HG03175 (cell line): ENCODE measurements at regions not wholly inside any gene's neighbourhood (a gene's known extent, or its start where the extent isn't known, plus 50 kb on each side); places are given as distances from the start of the nearest gene placed in this dataset.

ENCODE experiments used
- ATAC-seq: cut with Tn5 transposase; IDR thresholded peaks from one replicate; pipeline ENCODE4 v1.9.1; 2021; ENCODE audit warnings: mild to moderate bottlenecking, moderate library complexity; ENCODE audit not compliant: unreplicated experiment

DNA sequence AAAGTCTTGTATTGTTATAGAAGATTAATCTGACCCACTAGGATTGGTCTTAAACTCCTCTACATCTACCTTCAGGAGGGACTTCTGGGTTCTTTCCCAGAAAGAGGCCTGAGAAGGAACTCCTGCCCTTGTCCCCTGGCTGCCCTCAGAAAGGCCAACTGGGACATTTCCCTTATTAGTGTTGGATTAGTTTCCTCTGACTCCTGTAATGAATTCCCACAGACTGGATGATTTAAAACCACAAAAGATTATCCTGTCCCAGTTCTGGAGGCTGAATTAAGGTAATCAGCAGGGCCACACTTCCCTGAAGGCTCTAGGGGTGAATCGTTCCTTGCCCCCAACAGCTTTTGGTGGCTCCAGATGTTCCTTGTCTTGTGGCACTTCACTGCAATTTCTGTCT, 102.8 kb upstream of the NMNAT3 start:
- no peak for ATAC-seq

DNA sequence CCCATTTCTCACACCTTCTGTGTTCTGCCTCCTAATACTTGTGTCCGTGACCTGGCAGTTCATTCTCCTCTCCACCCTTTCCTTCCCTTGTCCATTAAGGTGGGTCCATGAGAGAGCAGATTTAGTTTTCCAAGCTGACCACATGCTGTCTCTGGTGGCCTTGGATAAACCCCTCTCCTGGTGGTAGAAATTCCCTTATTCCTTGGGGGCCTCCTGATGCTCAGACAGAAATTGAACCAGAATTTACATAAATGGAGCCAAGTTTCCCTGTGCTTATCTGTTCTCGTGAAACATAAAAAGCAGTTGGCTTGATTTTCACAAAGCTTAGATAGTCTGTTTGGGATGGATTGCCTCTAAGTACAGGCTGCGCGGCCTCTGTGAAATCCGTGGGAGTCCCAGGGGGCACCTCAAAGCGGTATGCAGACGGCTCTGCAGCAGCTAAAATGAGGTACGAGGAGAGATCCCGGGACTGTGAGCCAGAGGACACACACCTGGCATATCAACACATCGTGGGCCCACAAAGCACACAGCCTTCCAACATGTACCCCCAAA, 101.0 kb upstream of the NMNAT3 start:
- ATAC-seq, result no peak

DNA sequence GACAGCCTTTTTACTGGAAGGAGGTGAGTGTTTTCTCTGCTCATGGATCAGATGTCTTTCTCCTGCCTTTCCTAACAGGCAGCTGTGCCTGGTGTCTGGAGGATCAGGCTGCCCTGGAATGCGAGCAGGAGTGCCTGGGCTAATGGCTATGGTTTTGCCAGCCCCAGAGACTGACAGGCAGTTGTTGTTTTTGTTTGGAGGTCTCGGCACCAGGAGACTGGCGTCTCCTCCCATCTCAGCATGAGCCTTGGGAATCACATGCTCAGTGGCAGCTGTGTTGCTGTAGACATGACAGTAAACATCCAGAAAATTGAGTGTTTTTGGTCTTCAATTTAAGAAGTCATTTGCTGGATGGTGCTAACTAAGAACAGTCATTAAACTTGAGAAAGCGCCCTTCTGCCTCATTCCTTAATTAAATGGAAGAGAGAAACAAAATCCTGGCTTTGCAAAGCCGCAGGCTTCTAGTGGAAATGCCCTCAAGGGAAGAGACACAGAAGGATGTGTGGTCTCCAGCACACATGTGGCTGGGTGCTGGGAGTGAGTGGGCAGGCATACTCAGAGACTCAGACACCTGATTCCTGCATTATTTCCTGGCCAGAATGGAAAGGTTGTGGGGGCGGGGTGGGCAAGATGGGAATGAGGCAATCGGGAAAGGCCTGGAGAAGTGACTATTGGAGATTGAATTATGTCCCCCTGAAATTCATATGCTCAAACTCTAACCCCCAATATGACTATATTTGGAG, 97.0 kb upstream of the NMNAT3 start:
- no peak for ATAC-seq

DNA sequence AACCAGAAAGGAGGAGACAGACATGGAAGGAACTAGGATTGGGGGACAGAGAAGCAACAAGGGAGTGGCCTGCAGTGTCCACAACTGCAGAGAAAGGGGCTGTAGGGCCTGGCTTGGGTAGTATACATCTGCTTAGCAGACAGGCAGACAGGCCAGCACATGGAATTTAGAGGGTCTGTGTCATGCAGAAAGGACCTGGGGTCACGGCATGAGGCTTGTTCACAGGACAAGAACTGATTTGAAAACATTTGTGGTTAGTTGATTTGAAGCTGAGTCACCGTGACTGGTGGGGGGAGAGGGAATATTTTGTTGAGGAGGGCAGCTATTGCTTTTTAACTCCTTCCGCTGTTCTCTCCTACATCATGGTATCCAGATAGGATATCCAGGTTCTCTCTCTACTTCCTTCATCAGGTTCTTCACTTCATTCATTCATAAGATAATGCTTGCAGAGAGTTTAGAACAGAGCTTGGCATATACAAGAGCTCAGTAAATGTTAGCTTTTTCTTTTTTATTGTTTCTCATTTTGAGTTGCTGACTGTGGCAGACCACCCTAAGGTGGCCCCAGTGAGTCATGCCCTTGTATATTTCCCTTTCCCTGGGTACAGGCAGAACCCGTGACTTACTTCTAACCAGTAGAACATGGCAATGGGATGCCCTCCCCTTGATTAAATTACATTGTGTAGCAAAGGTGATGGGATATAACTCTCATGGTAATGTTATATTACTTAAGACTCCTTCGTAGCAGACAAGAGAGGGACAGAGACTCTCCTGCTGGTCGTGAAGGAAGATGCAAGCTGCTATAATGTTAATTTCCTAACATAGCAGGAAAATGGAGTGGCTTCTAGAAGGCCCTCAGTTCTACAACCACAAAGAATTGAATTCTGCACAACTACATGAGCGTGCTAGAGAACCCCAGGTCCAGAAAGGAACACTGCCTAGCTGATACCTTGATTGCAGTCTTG, 95.0 kb upstream of the NMNAT3 start:
- no peak for ATAC-seq

DNA sequence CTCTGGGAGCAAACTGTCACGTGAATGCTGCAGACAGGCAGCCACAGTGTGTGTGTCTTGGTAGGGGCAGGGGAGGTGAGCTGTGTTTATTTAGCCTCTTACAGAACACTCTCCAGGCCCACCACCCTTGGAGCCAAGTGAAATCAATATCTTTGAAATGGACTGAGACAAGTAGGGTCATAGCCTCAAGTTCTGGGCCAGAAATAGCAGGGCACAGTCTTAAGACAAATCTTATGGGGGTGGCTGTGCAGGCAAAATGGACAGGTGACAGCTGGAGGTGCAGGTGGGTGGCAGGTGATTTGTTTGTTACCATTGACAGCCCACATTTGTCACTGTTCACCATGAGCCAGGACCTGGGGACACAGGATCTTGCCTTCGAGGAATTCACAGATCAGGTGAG, 93.6 kb upstream of the NMNAT3 start:
- no peak for ATAC-seq

DNA sequence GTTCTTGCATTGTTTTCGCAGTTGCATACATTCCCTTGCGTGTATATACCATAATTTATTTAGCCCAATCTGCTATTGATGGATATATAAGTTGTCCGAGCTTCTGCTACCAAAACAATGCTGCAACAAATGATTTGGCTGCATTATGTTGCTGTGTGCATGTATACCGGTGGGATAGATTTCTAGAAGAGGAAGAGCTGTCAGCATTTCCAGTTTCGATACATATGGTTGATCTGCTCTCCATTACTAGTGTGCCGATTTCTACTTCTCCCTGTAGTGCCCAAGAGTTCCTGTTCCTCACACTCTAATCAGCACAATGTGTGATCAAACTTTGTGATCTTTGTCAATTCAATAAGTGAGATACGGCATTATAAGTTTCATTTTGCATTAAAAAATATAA, 92.8 kb upstream of the NMNAT3 start:
- no peak for ATAC-seq

DNA sequence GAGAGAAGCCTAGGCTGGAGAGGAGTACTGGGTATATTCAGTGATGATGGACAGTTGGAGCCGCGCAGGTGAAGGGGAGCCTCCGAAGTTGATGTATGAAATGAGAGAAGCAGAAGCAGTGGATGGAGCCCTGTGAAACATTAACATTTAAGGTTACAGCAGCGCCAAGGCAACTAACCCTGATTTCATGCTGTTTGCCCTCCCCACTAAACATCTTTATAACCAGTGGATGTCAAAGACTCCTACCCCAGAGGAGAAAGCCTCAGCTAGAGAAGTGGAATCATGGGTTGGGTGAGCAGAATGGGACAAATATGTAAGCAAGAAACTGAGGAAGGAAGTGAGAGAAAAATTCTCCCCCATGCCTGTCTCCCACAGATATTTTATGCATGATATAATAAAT, 92.0 kb upstream of the NMNAT3 start:
- ATAC-seq, result no peak

DNA sequence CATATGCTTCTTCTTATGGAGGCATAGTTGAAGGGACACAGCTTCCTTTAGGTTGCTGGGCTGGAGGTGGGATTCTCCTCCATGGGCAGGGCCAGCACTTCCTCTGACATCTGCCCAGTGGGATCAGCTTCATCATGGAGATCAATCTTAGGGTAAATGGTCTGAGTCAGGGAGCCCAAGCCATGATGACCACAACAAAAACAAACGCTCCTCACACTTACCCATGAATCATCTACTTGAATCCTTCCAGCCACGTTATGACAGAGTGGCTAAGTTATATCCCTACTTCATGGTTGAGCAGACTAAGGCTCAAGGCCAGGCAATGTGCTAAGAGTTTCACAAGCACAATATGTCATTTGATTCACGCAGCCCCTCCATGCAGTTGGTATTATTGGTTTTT, 87.2 kb upstream of the NMNAT3 start:
- ATAC-seq, result no peak

DNA sequence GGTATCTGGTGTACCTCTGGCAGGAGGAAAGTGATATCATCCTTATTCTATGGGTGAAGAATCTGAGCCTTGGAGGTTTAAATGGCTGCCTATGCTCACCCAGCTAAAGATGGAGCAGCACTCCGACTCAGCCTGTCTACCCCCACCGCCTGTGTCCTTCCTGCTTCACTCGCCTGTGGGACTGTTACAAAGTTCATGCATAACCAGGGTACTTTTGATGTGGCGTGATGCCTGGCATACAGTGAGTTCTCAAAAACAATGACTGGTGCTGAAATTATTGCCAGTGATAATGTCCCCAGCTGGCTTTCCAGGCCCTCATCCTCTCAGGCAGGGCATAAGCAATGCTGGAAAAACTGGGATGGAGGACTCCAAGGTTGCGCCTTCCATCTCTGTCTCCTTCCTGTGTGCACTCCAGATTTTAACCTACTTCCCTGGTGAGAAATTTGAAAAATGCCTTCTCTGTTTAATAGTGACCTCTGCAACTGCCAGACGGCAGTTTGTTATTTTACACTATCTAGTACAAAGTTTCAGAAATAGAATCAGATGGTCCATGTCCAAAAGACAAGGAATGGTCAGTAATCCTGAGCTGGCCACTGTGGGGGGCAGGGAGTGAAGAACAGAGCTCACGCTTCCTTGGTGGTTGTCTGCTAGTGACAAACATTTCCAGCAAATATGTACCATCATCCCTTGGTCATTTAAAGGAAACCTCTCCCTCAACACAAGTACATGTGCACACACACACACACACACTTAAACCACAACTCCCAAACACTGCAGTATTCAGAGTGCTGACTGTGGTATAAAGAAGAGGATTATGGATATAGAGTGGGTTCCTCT, 86.5 kb upstream of the NMNAT3 start:
- ATAC-seq, result no peak

DNA sequence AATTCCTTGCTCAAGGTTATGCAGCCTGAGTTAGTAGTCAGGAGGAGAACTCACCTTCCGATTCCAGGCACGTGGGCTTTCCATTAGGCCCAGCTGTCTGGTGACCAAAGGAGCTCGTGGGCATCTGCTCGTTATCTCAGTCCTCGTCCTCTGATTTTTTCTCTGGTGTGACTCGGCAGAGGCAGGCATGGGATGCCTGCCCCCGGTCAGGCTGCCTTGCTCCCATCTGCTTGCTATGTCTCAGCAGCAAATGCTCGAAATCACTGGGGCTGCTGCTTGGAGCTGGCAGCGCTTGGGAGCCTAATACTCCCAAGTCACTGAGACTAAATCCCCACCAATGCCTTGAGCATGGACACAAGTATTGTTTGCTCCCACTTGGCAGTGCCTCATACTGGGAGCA, 84.5 kb upstream of the NMNAT3 start:
- no peak for ATAC-seq

DNA sequence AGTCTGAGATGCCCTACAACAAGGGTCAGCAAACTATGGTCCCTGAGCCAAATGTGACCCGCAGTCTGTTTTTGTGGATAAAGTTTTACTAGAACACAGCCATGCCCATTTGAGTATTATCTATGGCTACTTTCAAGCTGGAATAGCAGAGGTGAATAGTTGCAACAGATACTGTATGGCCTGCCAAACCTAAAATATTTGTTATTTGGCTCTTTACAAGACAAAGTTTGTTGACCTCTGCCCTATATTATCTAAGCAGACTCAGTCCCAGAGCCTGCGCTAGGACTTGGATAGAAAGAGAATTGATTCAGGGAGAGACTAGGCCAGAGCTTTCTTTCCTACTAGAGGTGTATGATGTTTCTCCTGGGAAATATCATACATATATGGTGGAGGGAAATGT, 81.7 kb upstream of the NMNAT3 start:
- no peak for ATAC-seq

DNA sequence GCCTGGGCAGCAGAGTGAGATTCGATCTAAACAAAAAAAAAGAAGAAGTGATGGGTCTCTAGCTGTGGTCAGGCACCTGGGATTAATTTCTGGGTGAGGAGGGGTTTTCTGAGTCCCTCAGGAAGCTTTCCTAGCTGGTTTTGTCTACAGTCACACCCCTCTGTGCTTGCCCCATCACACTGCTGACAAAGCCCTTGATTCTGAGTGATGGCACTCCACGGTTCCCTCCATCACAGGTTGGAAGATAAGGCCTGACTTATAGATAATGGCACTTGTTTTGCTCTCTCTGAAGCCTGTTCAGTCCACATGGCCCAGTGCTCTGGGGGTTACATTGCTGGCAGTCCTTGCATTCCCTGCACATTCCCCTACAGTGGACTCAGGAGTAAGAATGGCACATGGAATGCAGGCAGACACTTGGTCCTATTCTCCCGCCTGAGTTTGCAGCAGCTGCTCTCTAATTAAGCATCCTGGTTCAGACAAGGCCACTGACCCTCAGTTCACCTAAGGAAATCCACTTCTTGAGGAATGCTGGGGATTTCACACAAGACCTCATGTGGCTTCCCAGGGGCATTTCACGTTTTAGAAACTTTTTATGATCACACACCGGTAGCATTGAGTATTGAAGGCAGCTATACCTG, 81.0 kb upstream of the NMNAT3 start:
- no peak for ATAC-seq

DNA sequence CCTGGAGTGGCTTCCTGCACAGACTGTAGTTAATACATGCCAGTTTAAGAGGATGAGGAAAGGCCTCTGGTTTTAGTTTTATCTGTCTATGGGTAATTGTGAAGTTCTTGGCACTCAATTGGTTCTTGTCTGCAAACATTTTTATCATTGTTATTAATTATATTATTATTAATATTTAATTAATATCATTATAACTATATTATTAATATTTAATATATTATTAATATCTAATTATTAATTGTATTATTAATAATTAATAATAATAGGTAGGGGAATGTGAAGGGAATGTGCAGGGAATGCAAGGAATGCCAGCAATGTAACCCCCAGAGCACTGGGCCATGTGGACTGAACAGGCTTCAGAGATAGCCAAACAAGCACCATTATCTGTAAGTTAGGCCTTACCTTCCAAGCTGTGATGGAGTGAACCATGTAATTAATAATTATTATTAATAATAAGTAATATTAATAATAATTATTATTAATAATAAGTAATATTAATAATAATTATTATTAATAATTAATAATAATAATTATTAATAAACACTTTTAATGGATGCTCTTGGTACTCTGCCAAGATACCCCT, 79.8 kb upstream of the NMNAT3 start:
- ATAC-seq, result no peak

DNA sequence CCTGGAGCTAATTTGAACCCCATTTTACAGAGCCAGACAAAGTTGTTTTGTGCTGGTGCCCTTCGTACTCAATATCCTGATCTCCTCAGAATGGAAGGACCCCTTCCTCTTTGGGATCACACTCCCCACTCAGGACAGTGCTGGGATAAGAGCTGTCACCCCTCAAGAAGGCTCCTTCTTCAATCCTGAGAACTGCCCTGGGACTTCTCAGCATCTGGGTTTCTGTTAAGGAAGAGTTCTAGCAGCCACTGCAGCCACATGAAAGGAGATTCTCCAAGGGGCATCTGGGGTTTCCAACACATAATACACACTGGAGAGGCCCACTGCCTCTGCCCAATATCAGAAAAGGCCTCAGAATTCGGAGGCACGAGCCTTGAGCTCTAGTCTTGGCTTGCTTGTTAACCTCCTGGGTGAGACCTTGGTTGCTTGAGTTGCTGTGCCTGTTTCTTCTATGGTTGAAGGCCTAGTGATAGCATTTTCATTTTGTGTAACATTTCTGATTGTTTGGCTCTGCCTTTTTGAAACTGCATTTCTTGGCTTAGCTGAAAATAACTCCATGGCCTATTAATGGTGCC, 78.8 kb upstream of the NMNAT3 start:
- no peak for ATAC-seq

DNA sequence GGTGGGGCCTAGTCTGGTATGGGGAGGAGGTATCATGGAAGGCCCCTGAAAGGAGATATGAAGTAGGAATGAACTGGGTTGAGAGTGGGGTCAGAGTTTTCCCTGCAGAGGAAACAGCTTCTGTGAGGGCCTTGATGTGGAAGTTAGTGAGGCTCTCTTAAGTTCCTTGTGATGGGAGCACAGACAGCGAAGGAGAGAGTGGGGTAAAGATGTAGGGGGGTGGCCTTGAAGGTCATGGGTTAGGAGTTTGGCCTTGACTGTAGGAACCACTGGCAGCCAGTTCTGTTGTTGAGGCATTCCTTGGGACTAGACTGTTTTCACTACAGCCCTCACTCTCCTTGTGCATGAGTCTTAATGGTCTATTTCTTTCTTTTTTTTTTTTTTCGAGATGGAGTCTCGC, 77.8 kb upstream of the NMNAT3 start:
- ATAC-seq, result no peak

DNA sequence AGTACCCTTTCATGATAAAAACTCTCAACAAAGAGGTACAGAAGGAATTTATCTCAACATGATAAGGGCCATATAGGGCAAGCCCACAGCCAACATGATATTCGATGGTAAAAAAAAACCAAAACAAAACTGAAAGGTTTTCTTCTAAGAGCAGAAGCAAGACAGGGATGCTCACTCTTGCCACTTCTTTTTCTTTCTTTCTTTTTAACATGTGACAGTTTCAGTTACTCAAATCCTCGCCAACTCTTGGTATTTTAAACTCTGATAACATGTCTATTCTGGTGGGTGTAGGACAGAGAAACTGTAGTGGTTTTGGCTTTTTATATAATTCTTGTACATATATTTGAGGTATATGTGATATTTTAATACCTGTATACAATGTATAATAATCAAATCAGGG, 74.0 kb upstream of the NMNAT3 start:
- peak; percentile 36 for ATAC-seq

DNA sequence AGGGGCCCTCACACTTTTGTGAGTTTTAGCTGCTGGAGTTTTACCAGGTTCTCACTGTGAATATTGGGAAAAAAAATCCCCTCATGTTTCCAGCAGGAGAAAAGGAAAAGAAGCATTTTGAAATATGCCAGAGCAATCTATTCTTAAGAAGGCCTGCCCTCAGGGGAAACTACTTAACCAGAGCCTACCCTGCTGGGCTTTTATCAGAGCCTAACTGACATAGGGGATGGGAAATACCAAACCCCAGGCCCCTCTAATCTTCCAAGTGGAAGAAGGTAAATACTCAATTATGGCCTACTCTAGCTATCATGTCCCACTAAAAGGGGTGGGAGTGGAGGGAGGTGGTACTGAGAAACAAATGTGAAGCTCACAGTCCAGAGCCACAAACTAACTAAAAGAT, 68.7 kb upstream of the NMNAT3 start:
- no peak for ATAC-seq

DNA sequence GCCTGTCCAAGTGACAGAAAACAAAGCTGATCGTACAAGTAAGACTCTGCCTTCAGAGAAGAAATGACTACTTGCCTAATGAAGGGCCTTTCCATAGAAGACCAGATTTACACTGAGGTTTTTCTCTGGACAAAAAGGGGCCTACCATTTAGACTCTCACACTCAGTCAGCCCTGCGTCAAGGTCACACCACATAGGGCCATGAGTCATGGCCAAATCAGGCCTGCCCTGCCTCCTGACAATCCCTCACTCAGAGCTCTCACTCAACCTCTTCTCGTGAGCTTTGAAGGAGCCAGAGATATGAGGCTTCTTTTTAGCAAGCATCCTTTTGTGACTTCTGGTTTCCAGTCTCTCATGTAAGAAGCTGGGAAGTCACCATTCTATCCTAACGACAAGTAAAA, 68.1 kb upstream of the NMNAT3 start:
- no peak for ATAC-seq

DNA sequence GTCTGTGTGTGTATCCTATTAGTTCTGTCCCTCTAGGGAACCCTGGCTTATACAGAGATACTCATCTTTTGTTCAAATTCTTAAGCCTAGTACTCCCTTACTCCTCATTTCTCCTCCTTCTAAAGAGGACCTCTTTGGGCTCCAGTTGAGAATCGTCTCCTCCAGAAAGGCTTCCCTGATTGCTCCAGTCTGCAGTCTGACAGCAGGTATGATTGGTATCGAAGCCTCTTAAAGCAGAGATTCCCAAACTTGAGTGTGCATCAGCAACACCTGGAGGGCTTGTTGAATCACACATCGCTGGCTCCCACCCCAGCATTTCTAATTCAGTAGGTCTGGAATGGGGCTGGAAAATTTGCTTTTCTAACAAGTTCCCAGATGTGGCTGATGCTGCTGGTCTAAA, 60.9 kb upstream of the NMNAT3 start:
- ATAC-seq, result no peak
